ENCODE measurements at regions not wholly inside any gene's neighbourhood (a gene's known extent, or its start where the extent isn't known, plus 50 kb on each side); places are given as distances from the start of the nearest gene placed in this dataset.

DNA sequence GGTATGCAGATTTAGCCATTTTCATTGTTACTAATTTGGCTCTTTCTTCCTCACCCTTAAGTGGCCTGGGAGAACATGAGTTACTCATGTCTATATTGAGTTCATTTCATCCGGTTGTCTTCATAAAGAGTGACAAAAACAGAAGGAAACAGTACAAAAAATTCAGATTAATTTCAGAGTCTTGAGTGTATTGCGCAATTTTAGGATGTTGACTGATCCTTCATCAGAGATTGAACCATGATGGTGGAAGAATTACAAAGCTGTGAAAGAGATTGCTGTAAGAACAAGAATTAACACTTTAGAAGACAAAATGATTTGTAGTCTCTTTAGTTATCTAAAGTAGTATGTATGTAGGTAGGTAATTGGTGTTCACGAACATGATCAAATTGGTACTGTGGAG is 194.0 kb upstream of the PPP1R3A start:
- no peaks in the 10 kb centered on the region for H3K9me3 ChIP-seq (ENCODE audit: control insufficient read depth, low read length)
- no peak overlapping the region for H3K4me2 ChIP-seq (ENCODE audit: low read length)
- H3K4me3 ChIP-seq (ENCODE audit: low read depth, low read length): no peak overlapping the region
- no peaks in the 10 kb centered on the region for H3K79me2 ChIP-seq
- TF ChIP-seq, protein P1, sequence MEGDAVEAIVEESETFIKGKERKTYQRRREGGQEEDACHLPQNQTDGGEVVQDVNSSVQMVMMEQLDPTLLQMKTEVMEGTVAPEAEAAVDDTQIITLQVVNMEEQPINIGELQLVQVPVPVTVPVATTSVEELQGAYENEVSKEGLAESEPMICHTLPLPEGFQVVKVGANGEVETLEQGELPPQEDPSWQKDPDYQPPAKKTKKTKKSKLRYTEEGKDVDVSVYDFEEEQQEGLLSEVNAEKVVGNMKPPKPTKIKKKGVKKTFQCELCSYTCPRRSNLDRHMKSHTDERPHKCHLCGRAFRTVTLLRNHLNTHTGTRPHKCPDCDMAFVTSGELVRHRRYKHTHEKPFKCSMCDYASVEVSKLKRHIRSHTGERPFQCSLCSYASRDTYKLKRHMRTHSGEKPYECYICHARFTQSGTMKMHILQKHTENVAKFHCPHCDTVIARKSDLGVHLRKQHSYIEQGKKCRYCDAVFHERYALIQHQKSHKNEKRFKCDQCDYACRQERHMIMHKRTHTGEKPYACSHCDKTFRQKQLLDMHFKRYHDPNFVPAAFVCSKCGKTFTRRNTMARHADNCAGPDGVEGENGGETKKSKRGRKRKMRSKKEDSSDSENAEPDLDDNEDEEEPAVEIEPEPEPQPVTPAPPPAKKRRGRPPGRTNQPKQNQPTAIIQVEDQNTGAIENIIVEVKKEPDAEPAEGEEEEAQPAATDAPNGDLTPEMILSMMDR (IDR thresholded peaks at IDR 0.05): no peak
- H3K27ac ChIP-seq: no peak overlapping the region
- H3K4me1 ChIP-seq: no peaks in the 10 kb centered on the region
- no peaks in the 10 kb centered on the region for H3K27me3 ChIP-seq (ENCODE audit: control insufficient read depth, insufficient read depth, low read length)
- no peak overlapping the region for H3K9ac ChIP-seq
- no peaks in the 10 kb centered on the region for H3K36me3 ChIP-seq (ENCODE audit: control insufficient read depth, insufficient read depth, low read length)
- H2AFZ ChIP-seq: no peak overlapping the region

- Histone ChIP-seq H3K4me1 (no peaks in the 10 kb centered on the region), H3K79me2 (no peaks in the 10 kb centered on the region), H3K4me2 (ENCODE audit: low read length) (no peak overlapping the region), H2AFZ (no peak overlapping the region), H3K4me3 (ENCODE audit: low read depth, low read length) (no peak overlapping the region), H3K9ac (no peak overlapping the region), H3K27me3 (ENCODE audit: control insufficient read depth, insufficient read depth, low read length) (no peaks in the 10 kb centered on the region), H3K9me3 (ENCODE audit: control insufficient read depth, low read length) (no peaks in the 10 kb centered on the region), H3K36me3 (ENCODE audit: control insufficient read depth, insufficient read depth, low read length) (no peaks in the 10 kb centered on the region), H3K27ac (no peak overlapping the region)
- TF ChIP-seq, protein P1 (IDR thresholded peaks at IDR 0.05): no peak
These were observed 191.9 kb upstream of the PPP1R3A start for GRCh38 chr7:114110666-114111065.

DNA sequence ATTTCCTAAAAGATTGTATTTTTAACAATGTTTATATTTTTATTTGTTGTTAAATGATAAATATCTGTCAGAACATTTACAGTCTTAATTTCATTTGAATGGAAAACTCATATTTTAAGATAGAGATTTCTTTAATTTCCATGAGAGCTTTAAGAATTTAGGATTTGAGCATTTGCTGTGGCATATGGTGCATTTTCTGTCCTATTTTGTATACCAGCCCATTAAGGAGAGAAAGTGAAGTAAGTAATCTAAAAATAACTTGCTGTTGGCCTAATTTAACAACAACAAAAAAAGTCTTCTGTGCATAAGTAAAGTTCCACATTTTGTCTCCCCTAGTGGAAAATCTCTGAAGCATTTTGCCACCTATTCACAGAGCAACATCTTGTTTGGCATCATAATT is 190.9 kb upstream of the PPP1R3A start:
- no peak overlapping the region for H3K9ac ChIP-seq
- H3K27ac ChIP-seq: no peak overlapping the region
- H3K79me2 ChIP-seq: no peaks in the 10 kb centered on the region
- H3K27me3 ChIP-seq (ENCODE audit: control insufficient read depth, insufficient read depth, low read length): no peaks in the 10 kb centered on the region
- H3K4me3 ChIP-seq (ENCODE audit: low read depth, low read length): no peak overlapping the region
- no peaks in the 10 kb centered on the region for H3K9me3 ChIP-seq (ENCODE audit: control insufficient read depth, low read length)
- no peak overlapping the region for H3K4me2 ChIP-seq (ENCODE audit: low read length)
- no peaks in the 10 kb centered on the region for H3K36me3 ChIP-seq (ENCODE audit: control insufficient read depth, insufficient read depth, low read length)
- TF ChIP-seq, protein P1 (IDR thresholded peaks at IDR 0.05): no peak
- H2AFZ ChIP-seq: no peak overlapping the region
- H3K4me1 ChIP-seq: no peaks in the 10 kb centered on the region

GRCh38 chr7:114109304-114109703 is 190.5 kb upstream of the PPP1R3A start:
- Histone ChIP-seq H3K4me2 (ENCODE audit: low read length) (no peak overlapping the region), H3K4me1 (no peaks in the 10 kb centered on the region), H2AFZ (no peak overlapping the region), H3K36me3 (ENCODE audit: control insufficient read depth, insufficient read depth, low read length) (no peaks in the 10 kb centered on the region), H3K9me3 (ENCODE audit: control insufficient read depth, low read length) (no peaks in the 10 kb centered on the region), H3K27me3 (ENCODE audit: control insufficient read depth, insufficient read depth, low read length) (no peaks in the 10 kb centered on the region), H3K4me3 (ENCODE audit: low read depth, low read length) (no peak overlapping the region), H3K79me2 (no peaks in the 10 kb centered on the region), H3K9ac (no peak overlapping the region), H3K27ac (no peak overlapping the region)
- TF ChIP-seq, protein P1 (IDR thresholded peaks at IDR 0.05): no peak

GRCh38 chr7:114108510-114108909 is 189.7 kb upstream of the PPP1R3A start:
- Histone ChIP-seq H3K4me1 (no peaks in the 10 kb centered on the region), H3K4me2 (ENCODE audit: low read length) (no peak overlapping the region), H3K9ac (no peak overlapping the region), H3K9me3 (ENCODE audit: control insufficient read depth, low read length) (no peaks in the 10 kb centered on the region), H2AFZ (no peak overlapping the region), H3K27ac (no peak overlapping the region), H3K4me3 (ENCODE audit: low read depth, low read length) (no peak overlapping the region), H3K36me3 (ENCODE audit: control insufficient read depth, insufficient read depth, low read length) (no peaks in the 10 kb centered on the region), H3K27me3 (ENCODE audit: control insufficient read depth, insufficient read depth, low read length) (no peaks in the 10 kb centered on the region), H3K79me2 (no peaks in the 10 kb centered on the region)
- TF ChIP-seq, protein P1 (IDR thresholded peaks at IDR 0.05): no peak

Measured in parathyroid adenoma (tissue), 2 donors.